GM23248 (cell line): ENCODE measurements at regions not wholly inside any gene's neighbourhood (a gene's known extent, or its start where the extent isn't known, plus 50 kb on each side); places are given as distances from the start of the nearest gene placed in this dataset.

Experiments used
- DNase-seq: peaks from one replicate; pipeline ENCODE4 v3.0.0-alpha.2; 2015
- H2AFZ ChIP-seq: fragments of 200-600 bp; sonication (generic); 2 replicates; pipeline ENCODE4 v1.6.1; 2016; ENCODE audit warnings: antibody characterized with exemption
- H3F3A ChIP-seq: fragments of 200-600 bp; sonication (generic); 2 replicates; pipeline ENCODE4 v1.6.1; 2016; ENCODE audit warnings: mild to moderate bottlenecking, antibody characterized with exemption, mixed run types; ENCODE audit not compliant: insufficient read depth
- H3K27ac ChIP-seq: fragments of 200-600 bp; sonication (generic); 2 replicates; pipeline ENCODE4 v1.5.1; 2016; ENCODE audit warnings: mild to moderate bottlenecking
- H3K27me3 ChIP-seq: fragments of 200-600 bp; sonication (generic); replicated peaks from 2 replicates; pipeline ENCODE4 v1.6.1; 2016; ENCODE audit warnings: mild to moderate bottlenecking; ENCODE audit not compliant: insufficient read depth
- H3K36me3 ChIP-seq: fragments of 200-600 bp; sonication (generic); 2 replicates; pipeline ENCODE4 v1.6.1; 2016; ENCODE audit warnings: low read depth, mild to moderate bottlenecking
- H3K4me1 ChIP-seq: fragments of 200-600 bp; sonication (generic); 2 replicates; pipeline ENCODE4 v1.6.1; 2016; ENCODE audit warnings: mild to moderate bottlenecking; ENCODE audit not compliant: insufficient read depth
- H3K4me2 ChIP-seq: fragments of 200-600 bp; sonication (generic); one replicate; pipeline ENCODE4 v1.6.1; 2016; ENCODE audit warnings: mild to moderate bottlenecking; ENCODE audit not compliant: unreplicated experiment
- H3K4me3 ChIP-seq: fragments of 200-600 bp; sonication (generic); 2 replicates; pipeline ENCODE4 v1.5.1; 2016; ENCODE audit warnings: mild to moderate bottlenecking
- H3K79me2 ChIP-seq: fragments of 200-600 bp; sonication (generic); 2 replicates; pipeline ENCODE4 v1.6.1; 2016; ENCODE audit warnings: mild to moderate bottlenecking; ENCODE audit not compliant: insufficient read depth
- H3K9ac ChIP-seq: fragments of 200-600 bp; sonication (generic); 2 replicates; pipeline ENCODE4 v1.6.1; 2016; ENCODE audit warnings: mild to moderate bottlenecking
- H3K9me2 ChIP-seq: fragments of 200-600 bp; sonication (generic); 2 replicates; pipeline ENCODE4 v1.6.1; 2016; ENCODE audit warnings: mixed run types, mild to moderate bottlenecking, moderate library complexity; ENCODE audit not compliant: insufficient read depth
- H3K9me3 ChIP-seq: fragments of 200-600 bp; sonication (generic); one replicate; pipeline ENCODE4 v1.6.1; 2017; ENCODE audit warnings: low read depth
- H4K20me1 ChIP-seq: fragments of 200-600 bp; sonication (generic); 2 replicates; pipeline ENCODE4 v1.6.0; 2016; ENCODE audit not compliant: insufficient read depth
- EZH2 ChIP-seq: fragments of 200-600 bp; sonication (generic); IDR thresholded peaks from 2 replicates; pipeline ENCODE4 v1.6.1; 2018; ENCODE audit warnings: antibody characterized with exemption, mild to moderate bottlenecking; ENCODE audit not compliant: insufficient read depth, poor library complexity, severe bottlenecking
- EZH2phosphoT487 ChIP-seq: fragments of 200-600 bp; sonication (generic); IDR thresholded peaks from 2 replicates; pipeline ENCODE4 v1.6.1; 2018; ENCODE audit warnings: antibody characterized with exemption, moderate library complexity, mild to moderate bottlenecking, low read depth; ENCODE audit not compliant: insufficient read depth
- WGBS, 2 experiments: methylation state at CpG; one replicate each; pipeline ENCODE4 v1.1.6; 2015 to 2017; ENCODE audit warnings: low lambda C conversion rate in 2 of 2, low coverage in 1 of 2; ENCODE audit errors: missing lambda C conversion rate in 2 of 2; 5-methylcytosine and 5-hydroxymethylcytosine counted together
- in situ Hi-C: fragments of 300-500 bp; cut with MboI; formaldehyde crosslinking; loops from 2 replicates; pipeline ENCODE4 v1.15.0; 2020

DNA sequence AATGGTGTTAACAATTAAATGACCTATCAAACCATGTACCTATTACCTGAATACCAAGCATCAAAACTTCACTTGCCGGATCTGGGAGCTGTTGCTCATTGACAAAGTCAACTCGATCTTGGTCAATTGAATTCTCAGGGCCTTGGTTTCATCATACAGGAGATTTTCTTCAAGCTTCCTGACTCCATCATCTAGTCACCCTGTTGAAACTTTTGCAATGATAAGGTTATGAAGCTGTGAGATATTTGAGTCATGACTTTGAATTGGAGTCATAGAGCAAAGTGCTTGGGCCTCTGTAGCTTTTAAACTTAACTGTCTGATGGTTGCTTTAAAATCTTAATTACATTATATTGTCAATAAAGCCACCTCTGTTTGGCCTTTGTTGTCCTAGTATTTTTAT lies 260.9 kb downstream of the COG6 start:
- H3K36me3 ChIP-seq: no peaks in the 10 kb centered on the region
- no peaks in the 10 kb centered on the region for H3K9me2 ChIP-seq
- H3K4me1 ChIP-seq: no peaks in the 10 kb centered on the region
- DNase-seq: peak; percentile 7
- H3K27me3 ChIP-seq: no peaks in the 10 kb centered on the region
- TF ChIP-seq EZH2 (no peak), EZH2phosphoT487 (no peak)
- whole genome bisulfite sequencing, 2 experiments: 75 to 81% methylated on average over 2 of the region's 2 CpGs
- H3K27ac ChIP-seq: no peak overlapping the region
- H4K20me1 ChIP-seq: no peaks in the 10 kb centered on the region; the same call in 1 of the 2 replicates
- H2AFZ ChIP-seq: no peak overlapping the region
- in situ Hi-C loops: no loop called here
- no peak overlapping the region for H3K4me3 ChIP-seq
- no peaks in the 10 kb centered on the region for H3K9me3 ChIP-seq
- H3K9ac ChIP-seq: no peak overlapping the region
- H3K4me2 ChIP-seq: no peak overlapping the region
- no peaks in the 10 kb centered on the region for H3K79me2 ChIP-seq
- H3F3A ChIP-seq: no peaks in the 10 kb centered on the region

DNA sequence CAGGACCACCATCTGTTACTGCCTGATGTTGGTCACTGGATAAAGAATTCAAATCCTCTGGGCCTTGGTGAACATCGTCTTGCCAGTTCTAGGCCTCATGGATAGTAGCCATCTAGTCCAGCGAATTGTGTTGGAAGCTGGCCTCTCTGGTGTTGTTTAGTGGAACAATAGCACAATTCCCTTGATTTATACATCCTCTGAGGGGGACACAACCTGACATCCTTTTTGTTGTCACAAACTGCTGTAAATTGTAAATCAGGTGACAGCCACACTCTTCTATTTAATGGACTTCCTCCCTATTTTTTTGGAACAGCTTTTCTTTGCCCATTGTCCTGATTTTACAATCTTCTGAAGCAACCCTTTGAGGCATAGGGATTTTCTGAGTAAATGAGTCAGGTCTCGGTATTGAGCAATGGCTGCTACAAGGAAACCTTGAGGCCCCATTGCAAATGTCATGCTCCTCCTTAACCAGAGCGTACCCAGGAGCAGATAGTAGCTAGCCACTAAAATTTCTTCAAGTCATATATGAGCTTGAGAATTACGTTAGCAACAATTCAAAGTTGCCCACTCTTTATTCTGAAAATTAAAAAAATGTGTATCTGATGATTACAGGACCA lies 263.3 kb downstream of the COG6 start:
- Histone ChIP-seq H3F3A (no peaks in the 10 kb centered on the region), H3K9me3 (no peaks in the 10 kb centered on the region), H3K4me3 (no peak overlapping the region), H3K27me3 (no peaks in the 10 kb centered on the region), H3K9ac (no peak overlapping the region), H3K9me2 (no peaks in the 10 kb centered on the region), H3K36me3 (no peaks in the 10 kb centered on the region), H3K4me1 (no peaks in the 10 kb centered on the region), H4K20me1 (no peaks in the 10 kb centered on the region; the same call in 1 of the 2 replicates), H3K4me2 (no peak overlapping the region), H3K79me2 (no peaks in the 10 kb centered on the region), H3K27ac (no peak overlapping the region), H2AFZ (no peak overlapping the region)
- 51 to 54% methylated on average over 5 of the region's 5 CpGs for WGBS, 2 experiments
- TF ChIP-seq EZH2: no peak
- TF ChIP-seq EZH2phosphoT487: no peak
- in situ Hi-C loops: no loop called here
- peak; percentile 13 for DNase-seq

DNA sequence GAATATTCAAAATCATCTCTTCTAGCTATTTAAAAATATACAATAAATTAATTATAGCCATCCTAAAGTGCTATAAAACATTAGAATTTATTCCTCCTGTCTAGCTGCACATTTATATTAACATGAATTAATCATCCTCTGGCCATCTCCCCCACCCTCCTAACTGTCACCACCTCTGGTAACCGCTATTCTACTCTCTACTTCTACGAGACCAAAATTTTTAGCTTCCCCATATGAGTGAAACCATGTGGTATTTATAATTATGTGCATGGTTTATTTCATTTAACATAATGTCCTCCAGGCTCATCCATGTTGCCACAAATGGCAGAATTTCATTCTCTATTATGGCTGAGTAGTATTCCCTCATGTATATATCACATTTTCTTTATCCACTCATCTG lies 265.2 kb downstream of the COG6 start:
- no peaks in the 10 kb centered on the region for H3K36me3 ChIP-seq
- WGBS, 2 experiments: 7 to 19% methylated on average over 2 of the region's 2 CpGs
- H2AFZ ChIP-seq: no peak overlapping the region
- H3K9me3 ChIP-seq: no peaks in the 10 kb centered on the region
- H3K27me3 ChIP-seq: no peaks in the 10 kb centered on the region
- no peak overlapping the region for H3K27ac ChIP-seq
- no peaks in the 10 kb centered on the region for H3K79me2 ChIP-seq
- H3K4me3 ChIP-seq: no peak overlapping the region
- no peak for TF ChIP-seq EZH2phosphoT487
- no peak for TF ChIP-seq EZH2
- H3K9me2 ChIP-seq: no peaks in the 10 kb centered on the region
- no peaks in the 10 kb centered on the region for H3K4me1 ChIP-seq
- H4K20me1 ChIP-seq: no peaks in the 10 kb centered on the region; the same call in 1 of the 2 replicates
- DNase-seq: no peak
- no peaks in the 10 kb centered on the region for H3F3A ChIP-seq
- H3K9ac ChIP-seq: no peak overlapping the region
- in situ Hi-C loops: no loop called here
- H3K4me2 ChIP-seq: no peak overlapping the region

DNA sequence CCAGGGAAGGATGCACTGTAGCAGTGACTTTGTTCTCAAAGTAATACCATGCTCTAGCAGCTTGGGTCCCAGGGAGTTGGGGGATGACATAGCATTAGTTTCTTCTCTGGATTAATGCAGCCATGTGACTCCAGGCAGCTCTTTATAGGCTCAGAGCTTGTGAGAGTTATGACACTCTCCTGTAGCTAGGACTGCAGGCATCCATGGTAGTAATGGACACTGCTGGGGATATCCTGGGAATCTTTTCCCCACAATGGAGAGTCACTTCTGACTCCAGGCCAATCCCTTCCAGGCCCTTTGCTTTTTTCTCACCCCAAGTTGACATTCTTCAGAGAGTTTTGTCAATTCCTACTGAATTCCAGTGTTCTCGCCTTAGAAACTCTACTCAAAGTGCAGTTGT lies 270.9 kb downstream of the COG6 start:
- Histone ChIP-seq H3K36me3 (no peaks in the 10 kb centered on the region), H3K27me3 (no peaks in the 10 kb centered on the region; the same call in 1 of the 2 replicates), H3K4me1 (no peaks in the 10 kb centered on the region), H4K20me1 (no peaks in the 10 kb centered on the region), H3F3A (no peaks in the 10 kb centered on the region), H2AFZ (no peak overlapping the region), H3K27ac (no peak overlapping the region), H3K9ac (no peak overlapping the region), H3K4me2 (no peak overlapping the region), H3K9me2 (no peaks in the 10 kb centered on the region), H3K79me2 (no peaks in the 10 kb centered on the region), H3K9me3 (no peaks in the 10 kb centered on the region), H3K4me3 (no peak overlapping the region)
- 26 to 57% methylated on average over 1 of the region's 1 CpG for WGBS, 2 experiments
- TF ChIP-seq EZH2phosphoT487 (no peak), EZH2 (no peak)
- DNase-seq: no peak
- in situ Hi-C loops: no loop called here

DNA sequence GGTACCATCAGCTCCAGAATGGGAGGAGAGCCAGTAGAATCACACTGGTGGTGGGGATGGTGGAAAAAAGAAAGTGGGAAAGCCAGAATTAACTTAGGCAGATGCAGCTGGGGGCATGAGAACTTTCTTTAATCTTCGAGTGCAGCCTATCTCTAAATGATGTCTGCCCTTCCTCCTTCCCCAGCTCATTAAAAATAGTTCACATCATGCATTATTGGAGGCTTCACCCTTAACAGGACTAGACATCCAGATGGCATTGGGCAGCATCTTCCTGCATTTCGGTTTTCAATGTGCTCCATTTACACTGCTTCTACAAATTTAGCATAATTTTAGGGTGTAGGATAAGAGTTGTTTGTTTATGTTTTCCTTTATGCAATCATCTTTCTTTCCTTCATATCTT lies 272.8 kb downstream of the COG6 start:
- H3K27me3 ChIP-seq: no peaks in the 10 kb centered on the region; the same call in 1 of the 2 replicates
- H4K20me1 ChIP-seq: no peaks in the 10 kb centered on the region
- H3F3A ChIP-seq: no peaks in the 10 kb centered on the region
- no peak overlapping the region for H3K4me3 ChIP-seq
- no peaks in the 10 kb centered on the region for H3K9me3 ChIP-seq
- no peaks in the 10 kb centered on the region for H3K9me2 ChIP-seq
- no peak for TF ChIP-seq EZH2phosphoT487
- TF ChIP-seq EZH2: no peak
- in situ Hi-C loops: no loop called here
- no peak overlapping the region for H3K27ac ChIP-seq
- H3K36me3 ChIP-seq: no peaks in the 10 kb centered on the region
- 29 to 31% methylated on average over 2 of the region's 2 CpGs for WGBS, 2 experiments
- no peak for DNase-seq
- no peaks in the 10 kb centered on the region for H3K79me2 ChIP-seq
- no peak overlapping the region for H2AFZ ChIP-seq
- no peaks in the 10 kb centered on the region for H3K4me1 ChIP-seq
- no peak overlapping the region for H3K9ac ChIP-seq
- H3K4me2 ChIP-seq: no peak overlapping the region
